GM12874 (cell line): ENCODE measurements at regions not wholly inside any gene's neighbourhood (a gene's known extent, or its start where the extent isn't known, plus 50 kb on each side); places are given as distances from the start of the nearest gene placed in this dataset.

ENCODE experiments used
- TF ChIP-seq, protein P1 (sequence below): IDR thresholded peaks from 2 replicates; pipeline ENCODE4 v1.5.1; 2011; ENCODE audit warnings: low read depth, mild to moderate bottlenecking, control low read depth, low read length, moderate library complexity; ENCODE audit not compliant: insufficient read depth

DNA sequence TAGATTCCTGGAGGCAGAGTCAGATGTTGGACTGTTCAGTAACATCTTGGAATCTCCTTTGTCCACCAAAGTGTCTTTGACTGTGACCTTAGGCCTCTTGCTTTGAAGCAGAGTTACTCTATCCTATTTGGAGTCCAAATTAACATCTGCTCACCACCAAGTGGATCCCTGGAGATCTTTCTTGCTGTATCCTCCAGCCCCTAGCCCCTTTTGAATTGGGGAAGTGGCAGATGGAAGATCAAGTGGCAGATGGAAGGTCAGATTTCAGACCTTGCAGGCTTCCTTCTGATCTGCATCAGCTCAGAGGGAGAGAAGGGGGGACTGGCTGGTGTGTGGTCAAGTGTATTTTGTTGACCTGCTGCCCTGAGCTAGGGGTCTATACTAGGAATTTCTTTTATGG is 125.0 kb upstream of the ROPN1 start:
- TF ChIP-seq, protein P1, sequence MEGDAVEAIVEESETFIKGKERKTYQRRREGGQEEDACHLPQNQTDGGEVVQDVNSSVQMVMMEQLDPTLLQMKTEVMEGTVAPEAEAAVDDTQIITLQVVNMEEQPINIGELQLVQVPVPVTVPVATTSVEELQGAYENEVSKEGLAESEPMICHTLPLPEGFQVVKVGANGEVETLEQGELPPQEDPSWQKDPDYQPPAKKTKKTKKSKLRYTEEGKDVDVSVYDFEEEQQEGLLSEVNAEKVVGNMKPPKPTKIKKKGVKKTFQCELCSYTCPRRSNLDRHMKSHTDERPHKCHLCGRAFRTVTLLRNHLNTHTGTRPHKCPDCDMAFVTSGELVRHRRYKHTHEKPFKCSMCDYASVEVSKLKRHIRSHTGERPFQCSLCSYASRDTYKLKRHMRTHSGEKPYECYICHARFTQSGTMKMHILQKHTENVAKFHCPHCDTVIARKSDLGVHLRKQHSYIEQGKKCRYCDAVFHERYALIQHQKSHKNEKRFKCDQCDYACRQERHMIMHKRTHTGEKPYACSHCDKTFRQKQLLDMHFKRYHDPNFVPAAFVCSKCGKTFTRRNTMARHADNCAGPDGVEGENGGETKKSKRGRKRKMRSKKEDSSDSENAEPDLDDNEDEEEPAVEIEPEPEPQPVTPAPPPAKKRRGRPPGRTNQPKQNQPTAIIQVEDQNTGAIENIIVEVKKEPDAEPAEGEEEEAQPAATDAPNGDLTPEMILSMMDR, result no peak

DNA sequence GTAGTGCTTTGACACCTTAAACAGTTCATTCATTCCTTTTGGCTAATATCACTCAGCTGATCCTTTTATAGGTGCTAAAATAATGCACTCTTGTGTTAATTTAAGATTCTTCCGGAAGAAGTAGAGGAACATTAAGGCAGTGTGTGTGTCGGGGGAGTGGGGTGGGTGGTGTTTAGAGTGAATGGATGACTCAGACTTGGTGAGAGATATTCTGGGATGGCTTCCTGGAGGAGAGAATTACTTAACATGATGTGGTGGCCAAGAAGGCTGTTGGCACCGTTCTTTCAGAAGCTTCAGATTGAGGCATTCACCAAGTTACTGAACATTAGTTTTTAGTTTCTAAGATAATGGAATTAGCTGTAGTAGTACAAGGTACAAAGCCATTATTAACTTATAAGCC is 125.6 kb upstream of the ROPN1 start:
- TF ChIP-seq, protein P1, result no peak

DNA sequence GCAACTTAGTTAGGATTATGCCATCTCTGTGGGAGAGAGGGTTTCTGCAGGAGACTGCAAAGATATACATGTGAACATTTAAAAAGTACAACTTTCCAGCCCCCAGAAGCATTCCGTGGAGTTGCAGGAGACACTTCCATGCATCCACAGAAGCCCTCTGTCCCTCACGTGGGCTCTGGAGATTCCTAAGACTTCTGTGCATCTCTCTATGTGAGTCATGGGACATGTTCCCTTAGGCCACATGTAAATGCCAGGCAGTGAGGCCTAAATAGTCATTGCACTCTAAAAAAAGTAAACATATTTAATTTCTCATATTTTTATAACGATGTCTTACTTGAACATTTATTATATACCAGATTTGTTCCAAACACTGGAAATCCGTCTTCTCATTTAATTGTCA is 126.5 kb upstream of the ROPN1 start:
- TF ChIP-seq, protein P1, result no peak

DNA sequence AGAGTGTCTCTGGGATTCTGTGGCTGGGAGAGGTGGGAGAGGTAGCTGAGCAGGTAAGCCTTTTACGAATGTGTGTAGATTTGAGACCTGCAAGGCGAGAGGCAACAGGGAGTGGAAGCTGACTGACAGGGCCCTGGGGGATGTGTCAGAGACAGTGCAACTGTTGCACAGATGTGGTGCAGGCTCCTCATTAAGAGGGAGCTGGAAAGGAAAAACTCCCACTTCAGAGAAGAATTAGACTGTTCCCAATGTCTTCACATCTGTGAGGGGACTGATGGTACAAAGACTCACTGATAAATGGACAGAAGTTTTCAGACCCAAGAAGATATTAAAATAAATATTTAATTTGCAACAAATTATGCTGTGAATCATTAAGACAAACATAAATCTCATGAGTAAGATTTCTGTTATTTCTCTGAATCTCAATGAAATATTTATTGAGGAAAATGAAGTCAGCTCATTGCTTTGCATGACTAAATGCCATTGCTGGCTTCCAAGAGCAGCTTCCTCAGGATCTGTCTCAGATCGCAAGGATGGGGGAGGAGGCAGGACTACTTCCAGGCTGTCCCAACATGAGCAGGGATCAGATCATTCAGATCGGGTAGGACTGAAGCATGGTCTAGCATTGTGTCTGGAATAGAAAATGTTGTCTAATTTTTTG is 127.3 kb upstream of the ROPN1 start:
- TF ChIP-seq, protein P1, result no peak

DNA sequence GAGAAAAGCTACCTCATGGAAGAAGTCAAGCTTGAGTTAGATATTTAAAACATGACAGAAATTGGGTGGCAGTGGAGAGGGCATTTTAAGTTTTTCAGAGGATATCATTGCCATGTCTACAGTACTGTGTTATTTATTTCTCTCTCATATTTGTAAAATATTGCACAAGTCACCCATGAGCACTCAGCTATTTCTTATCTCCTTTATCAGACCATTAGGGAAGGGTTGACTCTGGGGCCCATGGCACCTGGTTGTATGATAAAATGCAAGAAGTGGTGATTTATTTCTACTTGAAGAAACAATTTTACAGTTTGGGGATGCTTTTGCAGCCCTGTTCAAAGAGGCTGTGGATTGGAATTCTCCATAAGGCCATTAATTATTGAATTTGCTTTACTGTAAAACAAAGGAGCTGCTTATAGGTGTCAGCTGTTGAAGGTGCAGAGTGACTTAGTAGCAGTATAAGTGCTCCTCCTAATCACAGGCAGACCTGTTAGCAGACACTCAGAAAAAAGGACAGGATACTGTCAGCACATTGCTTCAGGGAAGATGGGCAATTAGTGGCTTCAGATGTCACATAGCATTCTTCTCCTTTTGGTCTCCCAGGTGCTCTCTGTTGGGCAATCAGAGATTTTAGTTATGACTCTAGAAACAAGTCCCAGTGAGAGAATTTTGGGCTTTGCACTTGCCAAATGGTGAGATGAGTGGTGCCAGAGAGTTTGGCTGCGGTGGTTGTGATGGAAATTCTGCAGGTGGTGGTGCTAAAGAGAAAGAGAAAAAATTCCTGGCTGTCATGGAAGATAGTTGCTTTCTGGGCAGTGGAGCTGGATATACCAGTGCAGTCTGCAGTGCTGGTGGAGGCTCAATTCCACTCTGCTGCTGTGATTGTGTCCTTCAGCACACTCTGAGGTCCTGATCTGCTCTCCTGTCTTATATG is 129.7 kb upstream of the ROPN1 start:
- TF ChIP-seq, protein P1, result no peak

DNA sequence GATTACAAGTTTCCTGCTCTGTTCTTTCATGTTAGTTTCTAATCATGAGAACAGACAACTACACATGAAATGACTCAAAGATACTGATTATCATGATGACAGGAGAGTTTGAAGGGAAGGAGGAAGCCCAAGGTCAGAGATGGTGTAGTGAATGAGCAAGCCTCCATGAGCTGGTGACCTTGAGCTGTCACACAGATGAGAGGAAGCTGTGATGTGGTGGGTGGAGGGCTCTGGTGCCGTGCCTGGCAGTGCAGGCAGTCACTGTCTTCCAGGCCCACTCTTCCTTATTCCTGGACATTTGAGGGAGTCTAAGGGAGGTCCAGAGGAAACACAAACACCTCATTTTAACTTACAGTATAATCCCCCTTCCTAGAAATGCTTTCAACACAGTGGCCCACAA is 133.4 kb upstream of the ROPN1 start:
- TF ChIP-seq, protein P1, result no peak

DNA sequence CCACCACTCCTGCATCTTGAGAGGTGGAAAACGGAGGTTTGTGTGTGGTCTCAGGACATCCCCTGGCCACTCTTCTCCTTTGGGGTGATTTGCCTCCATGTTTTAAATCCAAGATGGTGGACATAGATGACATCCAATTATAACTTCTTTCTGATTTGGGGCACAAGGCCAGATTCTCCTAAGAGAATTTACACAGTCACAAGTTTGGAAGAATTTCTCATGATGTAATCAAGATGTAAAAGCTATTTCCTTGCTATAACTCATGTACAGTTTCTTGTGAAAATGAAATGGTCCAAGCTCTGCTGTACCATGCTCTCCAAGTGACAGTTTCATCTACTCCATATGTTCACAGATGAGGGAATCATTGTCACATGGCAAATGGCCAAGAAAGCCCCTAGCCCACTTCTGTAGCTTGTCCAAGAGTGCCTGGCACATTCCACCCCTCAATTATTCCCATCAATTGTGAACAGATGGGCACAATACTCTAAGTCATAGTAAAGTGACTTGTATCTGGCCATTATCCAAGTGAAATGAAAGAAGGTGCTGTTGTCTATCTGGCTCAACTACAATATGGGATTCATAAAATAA is 134.6 kb upstream of the ROPN1 start:
- TF ChIP-seq, protein P1, result no peak
